Liver (tissue), 8 donors: ENCODE measurements at regions not wholly inside any gene's neighbourhood (a gene's known extent, or its start where the extent isn't known, plus 50 kb on each side); places are given as distances from the start of the nearest gene placed in this dataset.

Source experiments
- DNase-seq: peaks from one replicate; pipeline ENCODE4 v3.0.0-alpha.2; 2017; ENCODE audit warnings: low spot score
- H3K27ac ChIP-seq, 2 donors: one replicate each; pipeline ENCODE4 v1.7.0; 2013; ENCODE audit warnings: inconsistent platforms in 2 of 2, low read length in 2 of 2, control low read depth in 1 of 2, low read depth in 1 of 2, mild to moderate bottlenecking in 1 of 2
- H3K27me3 ChIP-seq, 4 donors: one replicate each; pipeline versions ENCODE4 v1.6.1 to v1.7.0; 2013; ENCODE audit warnings: low read length in 3 of 4, inconsistent platforms in 1 of 4, mild to moderate bottlenecking in 1 of 4, moderate library complexity in 1 of 4; ENCODE audit not compliant: control insufficient read depth in 4 of 4, insufficient read depth in 4 of 4
- H3K36me3 ChIP-seq, 4 donors: one replicate each; pipeline versions ENCODE4 v1.6.1 to v1.7.0; 2013; ENCODE audit warnings: low read length in 3 of 4, mild to moderate bottlenecking in 3 of 4, low read depth in 1 of 4, moderate library complexity in 1 of 4; ENCODE audit not compliant: control insufficient read depth in 4 of 4, insufficient read depth in 3 of 4
- H3K4me1 ChIP-seq, 4 donors: one replicate each; pipeline versions ENCODE4 v1.6.1 to v1.7.0; 2013; ENCODE audit warnings: low read length in 3 of 4, mild to moderate bottlenecking in 3 of 4, moderate library complexity in 1 of 4; ENCODE audit not compliant: control insufficient read depth in 4 of 4, insufficient read depth in 4 of 4
- H3K4me3 ChIP-seq, 3 donors: one replicate each; pipeline versions ENCODE4 v1.6.1 to v1.7.0; 2013; ENCODE audit warnings: low read length in 3 of 3, control low read depth in 1 of 3, low read depth in 1 of 3, mild to moderate bottlenecking in 1 of 3
- H3K9ac ChIP-seq, 2 donors: one replicate each; pipeline ENCODE4 v1.7.0; 2013; ENCODE audit warnings: low read length in 2 of 2, mild to moderate bottlenecking in 2 of 2, moderate library complexity in 2 of 2, control low read depth in 1 of 2, low read depth in 1 of 2
- H3K9me3 ChIP-seq, 4 donors: one replicate each; pipeline versions ENCODE4 v1.6.1 to v1.7.0; 2013; ENCODE audit warnings: low read length in 3 of 4; ENCODE audit not compliant: control insufficient read depth in 4 of 4
- ATF3 ChIP-seq: IDR thresholded peaks from 2 replicates; pipeline ENCODE4 v1.6.1; 2016; ENCODE audit warnings: antibody characterized with exemption
- EGR1 ChIP-seq, 2 donors: IDR thresholded peaks; 2 replicates each; pipeline ENCODE4 v1.6.1; 2016 to 2018; ENCODE audit warnings: antibody characterized with exemption in 2 of 2, low read depth in 2 of 2
- FOXA1 ChIP-seq: IDR thresholded peaks from 2 replicates; pipeline ENCODE4 v1.6.1; 2016; ENCODE audit warnings: antibody characterized with exemption
- FOXA2 ChIP-seq: IDR thresholded peaks from 2 replicates; pipeline ENCODE4 v1.6.1; 2016; ENCODE audit warnings: antibody characterized with exemption
- GABPA ChIP-seq, 2 donors: IDR thresholded peaks in 1 of 2; conservative IDR thresholded peaks in 1 of 2; 2 replicates each; pipeline ENCODE4 v1.6.1; 2016; ENCODE audit warnings: antibody characterized with exemption in 2 of 2, mild to moderate bottlenecking in 1 of 2, moderate library complexity in 1 of 2
- HNF4A ChIP-seq, 2 donors: conservative IDR thresholded peaks; 2 replicates each; pipeline ENCODE4 v1.6.1; 2016; ENCODE audit warnings: antibody characterized with exemption in 2 of 2, mild to moderate bottlenecking in 2 of 2
- HNF4G ChIP-seq: IDR thresholded peaks from 2 replicates; pipeline ENCODE4 v1.6.1; 2016; ENCODE audit warnings: antibody characterized with exemption
- JUND ChIP-seq, 2 donors: IDR thresholded peaks; 2 replicates each; pipeline ENCODE4 v1.6.1; 2016; ENCODE audit warnings: antibody characterized with exemption in 2 of 2
- NR2F2 ChIP-seq: IDR thresholded peaks from 2 replicates; pipeline ENCODE4 v1.6.1; 2016; ENCODE audit warnings: antibody characterized with exemption
- RAD21 ChIP-seq, 2 donors: IDR thresholded peaks; 2 replicates each; pipeline ENCODE4 v1.6.1; 2016; ENCODE audit warnings: antibody characterized with exemption in 2 of 2, mild to moderate bottlenecking in 2 of 2
- RXRA ChIP-seq, 2 donors: IDR thresholded peaks; 2 replicates each; pipeline ENCODE4 v1.6.1; 2017 to 2018; ENCODE audit warnings: antibody characterized with exemption in 2 of 2, mild to moderate bottlenecking in 1 of 2
- SP1 ChIP-seq: IDR thresholded peaks from 2 replicates; pipeline ENCODE4 v1.6.1; 2018; ENCODE audit warnings: antibody characterized with exemption, mild to moderate bottlenecking
- TAF1 ChIP-seq: conservative IDR thresholded peaks from 2 replicates; pipeline ENCODE4 v1.6.1; 2016; ENCODE audit warnings: antibody characterized with exemption, mild to moderate bottlenecking
- WGBS: extraction: QIAGEN DNeasy Blood & Tissue Kit; methylation state at CpG from one replicate; pipeline ENCODE4 v1.1.7; 2013; 5-methylcytosine and 5-hydroxymethylcytosine counted together
- TF ChIP-seq, protein P1 (sequence below): IDR thresholded peaks from 2 replicates; pipeline ENCODE4 v1.6.1; 2016; ENCODE audit warnings: antibody characterized with exemption, mild to moderate bottlenecking
- TF ChIP-seq, protein P2 (sequence below): IDR thresholded peaks from 2 replicates; pipeline ENCODE4 v1.6.1; 2016; ENCODE audit warnings: antibody characterized with exemption
- TF ChIP-seq, protein P3 (sequence below): fragments of 150-350 bp; IDR thresholded peaks from 2 replicates; pipeline ENCODE4 v1.5.1; 2017; ENCODE audit warnings: improper control_type of control experiment, low read depth, low read length; ENCODE audit not compliant: missing input control
- TF ChIP-seq, protein P4 (sequence below): IDR thresholded peaks from 2 replicates; pipeline ENCODE4 v1.6.1; 2016; ENCODE audit warnings: antibody characterized with exemption
- donor health status: healthy.
- donor health status: healthy.
- donor health status: healthy.
- donor health status: healthy.
- donor health status: healthy.

DNA sequence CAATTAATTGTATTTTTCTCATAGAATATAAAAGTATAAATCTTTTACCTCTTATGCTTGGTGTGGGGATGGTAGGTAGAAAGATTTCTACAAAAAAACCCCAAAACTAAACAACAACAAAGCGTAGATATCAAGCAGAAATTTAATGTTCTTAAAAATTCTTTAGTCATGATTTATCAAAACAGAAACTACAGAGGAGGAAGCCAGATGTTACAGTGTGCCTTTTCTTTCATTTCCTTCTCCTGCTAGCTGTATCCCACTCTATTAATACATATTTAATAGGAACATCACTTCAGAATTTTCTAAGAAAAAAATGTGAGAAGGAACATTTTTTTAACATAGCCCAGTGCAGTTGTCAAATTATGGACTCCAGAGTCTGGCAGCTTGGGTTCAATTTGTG, 420.6 kb downstream of the TUSC7 start:
- Histone ChIP-seq H3K4me1 (peaks cover 0 to 14% (median 4%) of the 10 kb centered on the region in 4 donors), H3K9me3 (no peaks in the 10 kb centered on the region), H3K4me3 (no peak overlapping the region), H3K9ac (no peak overlapping the region), H3K36me3 (no peaks in the 10 kb centered on the region), H3K27me3 (no peaks in the 10 kb centered on the region), H3K27ac (no peak overlapping the region)
- DNase-seq: no peak
- 0% methylated on average over 1 of the region's 1 CpG for WGBS
- TF ChIP-seq NR2F2: no peak
- no peak for TF ChIP-seq GABPA (IDR thresholded peaks at IDR 0.05 in 1 of 2, conservative IDR thresholded peaks at IDR 0.05 in 1 of 2)
- no peak for TF ChIP-seq FOXA2
- TF ChIP-seq, protein P1, sequence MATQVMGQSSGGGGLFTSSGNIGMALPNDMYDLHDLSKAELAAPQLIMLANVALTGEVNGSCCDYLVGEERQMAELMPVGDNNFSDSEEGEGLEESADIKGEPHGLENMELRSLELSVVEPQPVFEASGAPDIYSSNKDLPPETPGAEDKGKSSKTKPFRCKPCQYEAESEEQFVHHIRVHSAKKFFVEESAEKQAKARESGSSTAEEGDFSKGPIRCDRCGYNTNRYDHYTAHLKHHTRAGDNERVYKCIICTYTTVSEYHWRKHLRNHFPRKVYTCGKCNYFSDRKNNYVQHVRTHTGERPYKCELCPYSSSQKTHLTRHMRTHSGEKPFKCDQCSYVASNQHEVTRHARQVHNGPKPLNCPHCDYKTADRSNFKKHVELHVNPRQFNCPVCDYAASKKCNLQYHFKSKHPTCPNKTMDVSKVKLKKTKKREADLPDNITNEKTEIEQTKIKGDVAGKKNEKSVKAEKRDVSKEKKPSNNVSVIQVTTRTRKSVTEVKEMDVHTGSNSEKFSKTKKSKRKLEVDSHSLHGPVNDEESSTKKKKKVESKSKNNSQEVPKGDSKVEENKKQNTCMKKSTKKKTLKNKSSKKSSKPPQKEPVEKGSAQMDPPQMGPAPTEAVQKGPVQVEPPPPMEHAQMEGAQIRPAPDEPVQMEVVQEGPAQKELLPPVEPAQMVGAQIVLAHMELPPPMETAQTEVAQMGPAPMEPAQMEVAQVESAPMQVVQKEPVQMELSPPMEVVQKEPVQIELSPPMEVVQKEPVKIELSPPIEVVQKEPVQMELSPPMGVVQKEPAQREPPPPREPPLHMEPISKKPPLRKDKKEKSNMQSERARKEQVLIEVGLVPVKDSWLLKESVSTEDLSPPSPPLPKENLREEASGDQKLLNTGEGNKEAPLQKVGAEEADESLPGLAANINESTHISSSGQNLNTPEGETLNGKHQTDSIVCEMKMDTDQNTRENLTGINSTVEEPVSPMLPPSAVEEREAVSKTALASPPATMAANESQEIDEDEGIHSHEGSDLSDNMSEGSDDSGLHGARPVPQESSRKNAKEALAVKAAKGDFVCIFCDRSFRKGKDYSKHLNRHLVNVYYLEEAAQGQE: no peak
- TF ChIP-seq, protein P2, sequence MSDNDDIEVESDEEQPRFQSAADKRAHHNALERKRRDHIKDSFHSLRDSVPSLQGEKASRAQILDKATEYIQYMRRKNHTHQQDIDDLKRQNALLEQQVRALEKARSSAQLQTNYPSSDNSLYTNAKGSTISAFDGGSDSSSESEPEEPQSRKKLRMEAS: no peak
- TF ChIP-seq, protein P3, sequence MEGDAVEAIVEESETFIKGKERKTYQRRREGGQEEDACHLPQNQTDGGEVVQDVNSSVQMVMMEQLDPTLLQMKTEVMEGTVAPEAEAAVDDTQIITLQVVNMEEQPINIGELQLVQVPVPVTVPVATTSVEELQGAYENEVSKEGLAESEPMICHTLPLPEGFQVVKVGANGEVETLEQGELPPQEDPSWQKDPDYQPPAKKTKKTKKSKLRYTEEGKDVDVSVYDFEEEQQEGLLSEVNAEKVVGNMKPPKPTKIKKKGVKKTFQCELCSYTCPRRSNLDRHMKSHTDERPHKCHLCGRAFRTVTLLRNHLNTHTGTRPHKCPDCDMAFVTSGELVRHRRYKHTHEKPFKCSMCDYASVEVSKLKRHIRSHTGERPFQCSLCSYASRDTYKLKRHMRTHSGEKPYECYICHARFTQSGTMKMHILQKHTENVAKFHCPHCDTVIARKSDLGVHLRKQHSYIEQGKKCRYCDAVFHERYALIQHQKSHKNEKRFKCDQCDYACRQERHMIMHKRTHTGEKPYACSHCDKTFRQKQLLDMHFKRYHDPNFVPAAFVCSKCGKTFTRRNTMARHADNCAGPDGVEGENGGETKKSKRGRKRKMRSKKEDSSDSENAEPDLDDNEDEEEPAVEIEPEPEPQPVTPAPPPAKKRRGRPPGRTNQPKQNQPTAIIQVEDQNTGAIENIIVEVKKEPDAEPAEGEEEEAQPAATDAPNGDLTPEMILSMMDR: no peak
- TF ChIP-seq HNF4A (conservative IDR thresholded peaks at IDR 0.05): no peak
- no peak for TF ChIP-seq SP1
- TF ChIP-seq, protein P4, sequence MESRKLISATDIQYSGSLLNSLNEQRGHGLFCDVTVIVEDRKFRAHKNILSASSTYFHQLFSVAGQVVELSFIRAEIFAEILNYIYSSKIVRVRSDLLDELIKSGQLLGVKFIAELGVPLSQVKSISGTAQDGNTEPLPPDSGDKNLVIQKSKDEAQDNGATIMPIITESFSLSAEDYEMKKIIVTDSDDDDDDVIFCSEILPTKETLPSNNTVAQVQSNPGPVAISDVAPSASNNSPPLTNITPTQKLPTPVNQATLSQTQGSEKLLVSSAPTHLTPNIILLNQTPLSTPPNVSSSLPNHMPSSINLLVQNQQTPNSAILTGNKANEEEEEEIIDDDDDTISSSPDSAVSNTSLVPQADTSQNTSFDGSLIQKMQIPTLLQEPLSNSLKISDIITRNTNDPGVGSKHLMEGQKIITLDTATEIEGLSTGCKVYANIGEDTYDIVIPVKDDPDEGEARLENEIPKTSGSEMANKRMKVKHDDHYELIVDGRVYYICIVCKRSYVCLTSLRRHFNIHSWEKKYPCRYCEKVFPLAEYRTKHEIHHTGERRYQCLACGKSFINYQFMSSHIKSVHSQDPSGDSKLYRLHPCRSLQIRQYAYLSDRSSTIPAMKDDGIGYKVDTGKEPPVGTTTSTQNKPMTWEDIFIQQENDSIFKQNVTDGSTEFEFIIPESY: no peak
- TF ChIP-seq RXRA (IDR thresholded peaks at IDR 0.05): no peak
- no peak for TF ChIP-seq HNF4G
- no peak for TF ChIP-seq EGR1 (IDR thresholded peaks at IDR 0.05; ENCODE audit: low read depth in 2 of 2)
- TF ChIP-seq FOXA1: no peak

DNA sequence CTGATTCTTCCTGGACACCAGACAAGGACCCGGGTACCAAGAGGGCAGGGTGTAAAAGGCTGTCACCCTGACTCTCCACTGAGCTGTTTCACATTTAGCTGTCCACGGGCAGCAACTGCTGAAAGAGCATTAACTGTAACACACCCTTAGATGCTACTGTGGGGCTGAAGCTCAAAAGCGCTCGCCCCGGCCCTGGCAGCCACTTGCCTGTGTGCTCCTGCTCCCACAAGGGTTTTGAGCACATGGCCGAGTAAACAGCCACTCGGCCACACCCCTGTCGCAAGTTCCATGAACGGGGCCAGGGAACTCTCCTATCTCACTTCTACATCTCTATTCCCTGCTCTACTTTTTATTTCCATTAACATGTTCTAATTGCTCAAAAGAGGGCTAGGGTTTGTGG, 421.7 kb downstream of the TUSC7 start:
- Histone ChIP-seq H3K4me1 (peaks cover 0 to 19% (median 6%) of the 10 kb centered on the region in 4 donors), H3K9ac (no peak overlapping the region), H3K9me3 (no peaks in the 10 kb centered on the region), H3K4me3 (no peak overlapping the region), H3K27ac (no peak overlapping the region), H3K27me3 (no peaks in the 10 kb centered on the region), H3K36me3 (no peaks in the 10 kb centered on the region)
- TF ChIP-seq ATF3 (no peak), SP1 (no peak), TAF1 (no peak), FOXA2 (no peak), RAD21 (IDR thresholded peaks at IDR 0.05) (no peak), JUND (IDR thresholded peaks at IDR 0.05) (no peak), HNF4A (conservative IDR thresholded peaks at IDR 0.05) (no peak), GABPA (IDR thresholded peaks at IDR 0.05 in 1 of 2, conservative IDR thresholded peaks at IDR 0.05 in 1 of 2) (no peak), RXRA (IDR thresholded peaks at IDR 0.05) (no peak), NR2F2 (no peak), FOXA1 (no peak)
- TF ChIP-seq, protein P4: no peak
- TF ChIP-seq, protein P1: no peak
- TF ChIP-seq, protein P2: no peak
- WGBS: 75% methylated on average over 9 of the region's 9 CpGs
- no peak for DNase-seq
